Keratinocyte (primary cell): ENCODE measurements at regions not wholly inside any gene's neighbourhood (a gene's known extent, or its start where the extent isn't known, plus 50 kb on each side); places are given as distances from the start of the nearest gene placed in this dataset.

Source experiments
- DNase-seq: peaks from one replicate; pipeline ENCODE4 v3.0.0-alpha.2; 2011; ENCODE audit warnings: low read depth, missing footprints, low spot score
- FAIRE-seq: peaks from 2 replicates; lab custom pipeline; 2011; peaks lifted over from hg19 to GRCh38; lab: Jason Lieb, UNC
- H2AFZ ChIP-seq: 2 replicates; pipeline ENCODE4 v1.6.0; 2012; ENCODE audit warnings: low read length, control low read depth, inconsistent platforms; ENCODE audit not compliant: control insufficient read depth
- H3K27ac ChIP-seq: 2 replicates; pipeline ENCODE4 v1.5.1; 2011; ENCODE audit warnings: low read length; ENCODE audit not compliant: control insufficient read depth, insufficient read depth
- H3K27me3 ChIP-seq: 3 replicates; pipeline ENCODE4 v1.6.0; 2011; ENCODE audit warnings: low read length; ENCODE audit not compliant: control insufficient read depth, insufficient read depth; ENCODE audit errors: extremely low read depth
- H3K36me3 ChIP-seq, 2 experiments: 2 replicates in 1 of 2; 3 replicates in 1 of 2; pipeline ENCODE4 v1.5.1; 2011; ENCODE audit warnings: low read length in 2 of 2, mild to moderate bottlenecking in 1 of 2; ENCODE audit not compliant: control insufficient read depth in 2 of 2, insufficient read depth in 2 of 2; ENCODE audit errors: extremely low read depth in 1 of 2
- H3K4me1 ChIP-seq: 3 replicates; pipeline ENCODE4 v1.5.1; 2011; ENCODE audit warnings: low read length; ENCODE audit not compliant: control insufficient read depth, insufficient read depth; ENCODE audit errors: extremely low read depth
- H3K4me2 ChIP-seq: 3 replicates; pipeline ENCODE4 v1.6.0; 2011; ENCODE audit warnings: low read depth, low read length; ENCODE audit not compliant: control insufficient read depth, insufficient read depth; ENCODE audit errors: extremely low read depth
- H3K4me3 ChIP-seq, 3 experiments: fragments of 200-600 bp in 1 of 3; sonication (generic) in 1 of 3; 2 replicates in 2 of 3; 3 replicates in 1 of 3; pipeline ENCODE4 v1.5.1; 2011 to 2016; ENCODE audit warnings: low read length in 3 of 3, mild to moderate bottlenecking in 3 of 3, control low read depth in 2 of 3, inconsistent platforms in 1 of 3, low read depth in 1 of 3, mixed read lengths in 1 of 3, mixed run types in 1 of 3, moderate library complexity in 1 of 3; ENCODE audit not compliant: control insufficient read depth in 2 of 3, insufficient read depth in 2 of 3; ENCODE audit errors: extremely low read depth in 1 of 3
- H3K79me2 ChIP-seq: 2 replicates; pipeline ENCODE4 v1.6.0; 2012; ENCODE audit warnings: low read length; ENCODE audit not compliant: control insufficient read depth, insufficient read depth
- H3K9ac ChIP-seq: 3 replicates; pipeline ENCODE4 v1.6.0; 2011; ENCODE audit warnings: low read length; ENCODE audit not compliant: control insufficient read depth, insufficient read depth; ENCODE audit errors: extremely low read depth
- H3K9me1 ChIP-seq: 3 replicates; pipeline ENCODE4 v1.6.0; 2011; ENCODE audit warnings: low read length; ENCODE audit not compliant: control insufficient read depth, insufficient read depth; ENCODE audit errors: extremely low read depth
- H3K9me3 ChIP-seq: 2 replicates; pipeline ENCODE4 v1.5.1; 2012; ENCODE audit warnings: low read depth, low read length; ENCODE audit not compliant: control insufficient read depth
- H4K20me1 ChIP-seq: 3 replicates; pipeline ENCODE4 v1.6.0; 2011; ENCODE audit warnings: low read length; ENCODE audit not compliant: control insufficient read depth, insufficient read depth; ENCODE audit errors: extremely low read depth
- CTCF ChIP-seq, 3 experiments: IDR thresholded peaks in 1 of 3; conservative IDR thresholded peaks in 1 of 3; optimal IDR thresholded peaks in 1 of 3; 2 replicates in 2 of 3; 3 replicates in 1 of 3; pipeline versions ENCODE3 to v1.5.1; 2011; ENCODE audit warnings: low read length in 3 of 3, mild to moderate bottlenecking in 3 of 3, moderate library complexity in 2 of 3, control low read depth in 1 of 3, inconsistent platforms in 1 of 3; ENCODE audit not compliant: insufficient read depth in 2 of 3; ENCODE audit errors: extremely low read depth in 1 of 3
- EZH2 ChIP-seq: IDR thresholded peaks from one replicate; pipeline ENCODE4 v1.6.1; 2012; ENCODE audit warnings: inconsistent platforms, mild to moderate bottlenecking, low read length, moderate library complexity
- dilution Hi-C: fragments of 300-500 bp; cut with MboI; formaldehyde crosslinking; loops from one replicate; pipeline ENCODE4 v1.7.0; 2020; ENCODE audit warnings: low sequenced_read_pairs; ENCODE audit not compliant: extremely low pct_ligation_motif_present

GRCh38 chr5:68762201-68762600 is 331.6 kb upstream of the SLC30A5 start:
- Histone ChIP-seq H3K27me3 (peaks cover 6% of the 10 kb centered on the region), H3K36me3 (no peaks in the 10 kb centered on the region), H4K20me1 (no peaks in the 10 kb centered on the region), H3K9ac (no peak overlapping the region), H3K4me1 (no peaks in the 10 kb centered on the region), H2AFZ (no peak overlapping the region), H3K9me3 (no peaks in the 10 kb centered on the region), H3K4me2 (no peak overlapping the region), H3K4me3 (no peak overlapping the region), H3K79me2 (no peaks in the 10 kb centered on the region), H3K27ac (no peak overlapping the region), H3K9me1 (no peaks in the 10 kb centered on the region)
- TF ChIP-seq CTCF (optimal IDR thresholded peaks at IDR 0.05 in 1 of 3, IDR thresholded peaks at IDR 0.05 in 1 of 3, conservative IDR thresholded peaks at IDR 0.05 in 1 of 3; ENCODE audit: extremely low read depth in 1 of 3, insufficient read depth in 2 of 3, low read length in 3 of 3) (no peak), EZH2 (no peak)
- no peak for FAIRE-seq
- dilution Hi-C loops: no loop called here
- DNase-seq: no peak

GRCh38 chr5:68766952-68767464 is 326.8 kb upstream of the SLC30A5 start:
- H3K9ac ChIP-seq: no peak overlapping the region
- no peak overlapping the region for H3K4me3 ChIP-seq
- H3K27ac ChIP-seq: no peak overlapping the region
- H3K4me2 ChIP-seq: no peak overlapping the region
- H3K4me1 ChIP-seq: no peaks in the 10 kb centered on the region
- no peak for TF ChIP-seq CTCF (optimal IDR thresholded peaks at IDR 0.05 in 1 of 3, IDR thresholded peaks at IDR 0.05 in 1 of 3, conservative IDR thresholded peaks at IDR 0.05 in 1 of 3; ENCODE audit: extremely low read depth in 1 of 3, insufficient read depth in 2 of 3, low read length in 3 of 3)
- no peak for TF ChIP-seq EZH2
- no peak for DNase-seq
- H4K20me1 ChIP-seq: no peaks in the 10 kb centered on the region
- no peak overlapping the region for H2AFZ ChIP-seq
- H3K9me3 ChIP-seq: no peaks in the 10 kb centered on the region
- no peaks in the 10 kb centered on the region for H3K27me3 ChIP-seq
- no peaks in the 10 kb centered on the region for H3K79me2 ChIP-seq
- H3K36me3 ChIP-seq: no peaks in the 10 kb centered on the region
- dilution Hi-C loops: no loop called here
- H3K9me1 ChIP-seq: no peaks in the 10 kb centered on the region
- FAIRE-seq: no peak
